GM19324 (cell line): ENCODE measurements at regions not wholly inside any gene's neighbourhood (a gene's known extent, or its start where the extent isn't known, plus 50 kb on each side); places are given as distances from the start of the nearest gene placed in this dataset.
A peak's percentile ranks its signal among the peaks of the same experiment; 100 is the strongest.

Experiments
- ATAC-seq: cut with Tn5 transposase; IDR thresholded peaks from one replicate; pipeline ENCODE4 v1.9.1; 2021; ENCODE audit warnings: mild to moderate bottlenecking, moderate library complexity; ENCODE audit not compliant: unreplicated experiment, low FRiP score

DNA sequence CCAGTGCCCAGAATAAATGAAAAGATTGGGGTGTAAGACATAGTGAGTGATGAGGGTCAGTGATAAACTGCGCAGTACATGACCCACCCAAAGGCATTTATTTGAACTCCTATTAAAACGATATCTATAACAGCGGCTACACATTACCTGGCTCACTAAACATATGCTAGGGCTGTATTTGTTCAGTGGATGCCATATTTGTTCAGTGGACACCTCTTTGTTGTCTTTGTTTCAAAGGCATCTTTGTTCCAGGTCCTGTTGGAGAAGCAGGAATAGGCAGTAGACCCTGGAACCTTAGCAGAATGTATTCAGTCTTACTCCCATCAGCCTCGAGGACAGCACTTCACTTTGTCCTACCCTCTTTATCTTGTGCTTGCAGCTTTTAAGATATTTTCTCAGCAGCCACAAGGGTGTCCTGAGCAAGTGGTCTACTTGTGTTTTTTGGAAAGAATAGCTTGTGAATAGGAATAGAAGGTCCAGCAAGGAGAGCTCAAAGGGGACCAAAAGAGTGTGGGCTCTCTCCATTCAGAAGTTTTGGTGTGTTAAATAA is 650.8 kb upstream of the FANCL start:
- no peak for ATAC-seq

DNA sequence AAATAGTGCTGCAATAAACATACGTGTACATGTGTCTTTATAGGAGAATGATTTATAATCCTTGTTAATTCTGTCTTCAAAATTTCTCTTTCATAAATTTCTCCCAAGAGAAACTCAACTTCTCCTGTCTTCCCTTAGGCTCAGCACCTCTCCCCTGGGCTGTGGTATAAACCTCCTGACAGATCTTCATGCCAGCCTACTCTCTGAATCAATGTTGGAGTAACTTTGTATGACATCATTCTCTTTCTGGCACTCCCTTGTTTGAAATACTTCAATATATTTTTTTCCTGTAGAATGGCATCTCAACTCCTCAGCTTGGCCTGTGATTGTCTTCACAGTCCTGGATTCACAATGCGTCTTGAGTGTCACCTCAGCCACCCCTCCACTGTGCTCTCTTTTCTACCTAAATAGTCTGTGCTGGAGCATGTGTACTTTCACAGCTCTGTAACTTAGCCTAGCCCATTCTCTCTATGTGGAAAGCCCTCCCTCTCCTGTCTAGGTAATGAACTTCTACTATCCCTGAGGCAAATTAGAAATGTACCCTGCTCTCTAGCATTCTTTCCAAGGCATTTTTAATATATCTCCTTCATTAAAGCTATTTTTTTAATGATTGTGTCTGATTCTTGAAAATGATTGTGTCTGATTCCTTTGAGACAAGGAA is 649.9 kb upstream of the FANCL start:
- no peak for ATAC-seq

DNA sequence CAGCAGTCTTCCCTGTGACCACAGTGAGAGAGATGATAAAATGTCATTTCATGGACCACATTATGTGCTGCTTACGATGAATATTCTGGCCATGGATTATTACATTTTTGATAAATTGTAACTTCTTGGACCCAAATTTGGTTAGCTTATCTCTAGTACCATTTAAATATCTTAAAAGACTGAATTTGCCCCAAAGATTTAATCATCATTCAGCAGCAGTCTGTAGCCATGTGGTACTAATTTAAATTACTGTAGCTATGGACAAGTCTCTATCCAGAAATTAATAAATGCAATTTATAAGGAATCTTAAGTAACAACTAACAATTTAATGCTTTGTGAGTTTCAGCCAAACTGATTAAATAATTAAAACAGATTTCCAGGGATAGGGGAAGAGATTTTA is 644.9 kb upstream of the FANCL start:
- no peak for ATAC-seq

DNA sequence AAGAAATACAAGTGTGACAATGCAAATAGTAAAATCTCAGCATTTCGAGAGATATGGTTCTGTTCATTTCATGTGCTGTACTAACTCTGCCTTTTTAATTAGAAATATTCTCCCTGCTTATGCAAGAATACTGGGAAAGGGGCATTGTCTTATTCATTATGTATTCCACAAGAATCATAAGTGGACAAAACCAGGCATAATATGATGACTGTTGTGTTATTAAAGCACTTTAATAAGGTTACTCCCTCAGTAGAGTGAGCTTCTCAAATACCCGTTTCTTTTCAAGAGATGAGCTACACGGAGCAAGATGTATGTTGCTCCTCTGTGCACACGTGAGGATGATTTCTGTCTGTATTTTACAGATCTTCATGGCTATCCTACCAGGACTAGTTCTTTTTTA is 638.7 kb upstream of the FANCL start:
- ATAC-seq: no peak

DNA sequence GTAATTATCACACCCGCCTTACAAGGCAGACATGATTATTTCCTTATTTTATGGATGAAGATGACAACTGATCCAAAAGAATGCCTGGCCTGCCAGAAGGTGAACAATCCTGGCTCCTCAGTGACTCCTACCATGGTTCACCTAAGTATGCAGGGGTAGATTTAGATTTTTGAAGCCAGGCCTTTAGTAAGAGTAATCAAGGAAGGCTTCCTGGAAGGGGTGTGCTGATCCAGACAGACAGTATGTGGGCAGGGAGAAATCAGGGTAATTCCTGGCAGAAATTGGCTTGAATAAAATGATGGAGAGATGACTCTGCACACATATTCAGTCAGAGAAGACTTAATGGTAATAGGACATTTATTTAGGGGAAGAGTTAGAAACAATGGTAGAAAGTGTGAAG is 637.7 kb upstream of the FANCL start:
- ATAC-seq: no peak

DNA sequence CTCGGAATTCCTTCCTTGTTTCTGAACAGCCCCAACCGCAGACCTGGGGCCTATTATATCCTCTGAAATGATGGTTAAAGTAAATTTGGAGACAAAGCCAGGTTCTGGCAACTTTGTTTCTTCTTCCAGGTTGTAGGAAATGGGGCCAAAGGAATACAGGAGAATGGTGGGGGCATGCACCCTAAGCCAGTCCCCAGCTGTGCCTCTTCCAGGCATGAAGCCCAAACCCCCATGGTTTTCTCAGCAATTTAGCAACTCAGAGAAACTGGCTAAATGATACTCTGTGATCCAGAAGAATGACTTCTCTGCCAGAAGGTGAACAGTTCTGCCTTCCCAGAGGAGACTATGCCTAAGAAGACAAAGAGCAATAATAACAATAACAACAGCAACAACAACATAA is 635.0 kb upstream of the FANCL start:
- ATAC-seq: no peak

DNA sequence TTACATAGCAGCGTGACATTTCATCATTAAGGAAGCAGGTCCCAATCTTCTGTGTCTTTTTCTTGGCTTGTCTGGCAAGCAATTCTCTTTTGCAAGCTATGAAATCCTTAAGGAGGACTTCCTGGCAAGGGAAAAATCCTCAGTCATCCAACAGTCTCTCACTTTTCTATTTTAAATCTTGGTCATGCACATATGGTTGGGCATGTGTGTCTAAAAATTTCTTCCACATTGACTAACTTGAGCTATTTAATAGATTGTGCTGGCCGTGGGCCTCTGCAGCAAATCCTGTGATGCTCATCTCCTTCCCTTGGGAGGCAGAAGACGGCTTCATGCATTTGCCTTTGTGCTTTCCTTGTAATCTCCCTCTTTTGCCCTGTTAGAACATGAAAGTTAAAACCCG is 634.3 kb upstream of the FANCL start:
- ATAC-seq: no peak

DNA sequence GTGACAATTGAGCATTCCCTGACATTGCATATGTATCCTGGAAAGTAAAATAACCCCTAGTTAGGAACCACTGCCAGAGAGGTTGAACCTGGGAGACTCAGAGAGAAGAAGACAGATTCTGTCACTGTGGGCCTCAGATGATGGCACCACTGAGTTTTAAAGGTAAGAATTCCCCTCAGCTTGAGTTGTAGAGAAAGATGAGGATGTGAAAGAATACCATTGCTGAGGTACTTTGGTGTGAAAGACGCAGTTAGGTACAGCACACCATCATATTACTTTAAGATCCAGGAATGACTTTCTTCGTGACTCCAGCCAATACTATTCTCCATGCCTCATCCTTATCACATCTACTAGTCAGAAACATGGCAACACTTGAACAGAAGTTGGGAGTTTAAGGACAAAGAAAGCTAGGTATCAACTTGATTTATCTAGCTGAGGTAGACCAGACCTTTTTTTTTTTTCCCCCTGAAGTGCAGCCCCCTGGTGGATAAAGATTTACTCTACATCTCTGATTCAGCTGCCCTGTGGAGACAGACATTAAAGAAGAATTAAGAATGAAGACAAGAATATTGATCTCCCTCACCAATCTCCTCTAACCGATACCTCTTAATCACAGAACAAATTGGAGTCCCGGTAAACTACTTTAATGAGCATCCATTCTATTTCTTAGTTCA is 630.5 kb upstream of the FANCL start:
- peak; percentile 43 for ATAC-seq

DNA sequence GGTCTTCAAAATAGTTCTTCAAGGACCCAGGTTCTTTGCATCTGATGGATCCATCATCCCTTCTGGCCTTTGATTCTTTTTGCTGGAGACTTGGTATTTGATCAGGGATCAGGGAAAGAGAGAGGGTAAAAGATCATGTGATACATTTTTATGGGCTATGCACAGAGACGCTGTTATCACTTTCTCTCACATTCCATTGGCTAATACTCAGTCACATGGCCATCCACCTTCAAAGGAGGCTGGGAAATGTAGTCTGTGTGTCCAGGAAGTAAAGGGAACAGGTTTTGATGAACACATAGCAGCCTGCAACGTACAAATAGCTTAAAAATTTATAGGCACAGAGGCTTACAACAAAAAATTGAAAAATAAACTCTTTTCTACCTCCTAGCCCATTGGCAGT is 629.6 kb upstream of the FANCL start:
- ATAC-seq: no peak

DNA sequence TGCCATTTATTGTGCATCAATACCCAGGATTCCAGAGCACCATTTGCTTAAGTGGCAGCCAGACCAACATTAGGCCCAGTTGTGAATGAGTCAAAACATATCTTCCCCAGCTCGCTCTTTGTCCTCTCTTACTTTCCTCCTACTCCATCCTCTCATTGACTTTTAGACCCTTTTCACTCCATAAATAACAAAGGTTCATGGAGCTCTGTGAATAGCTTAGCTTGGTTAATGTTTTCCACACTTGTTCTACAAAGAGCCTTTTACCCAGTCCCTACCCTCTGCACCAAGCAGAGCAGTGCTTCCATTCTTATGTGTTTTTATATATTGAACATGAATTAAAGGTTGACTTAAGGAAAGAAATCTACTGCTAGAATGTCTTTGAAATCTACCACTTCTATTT is 625.8 kb upstream of the FANCL start:
- ATAC-seq: no peak

DNA sequence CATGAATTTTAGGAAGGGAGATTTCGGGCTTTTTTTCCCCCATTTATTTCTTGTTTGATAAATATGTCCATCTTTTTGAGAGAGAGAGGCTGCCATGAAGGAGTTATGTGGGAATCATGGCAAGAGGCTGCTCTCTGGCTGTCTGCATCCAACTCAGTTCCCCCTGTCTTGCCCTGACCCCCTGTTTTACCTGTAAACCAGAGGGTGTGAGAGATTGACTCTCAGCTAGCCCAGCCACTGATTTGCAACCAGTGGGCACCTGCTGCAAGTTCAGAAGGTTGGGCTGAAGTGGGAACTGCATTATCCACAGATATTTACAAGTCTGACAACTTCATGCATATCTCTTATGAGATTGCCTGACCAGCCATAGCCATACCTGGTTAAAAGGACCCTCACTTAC is 625.4 kb upstream of the FANCL start:
- no peak for ATAC-seq

DNA sequence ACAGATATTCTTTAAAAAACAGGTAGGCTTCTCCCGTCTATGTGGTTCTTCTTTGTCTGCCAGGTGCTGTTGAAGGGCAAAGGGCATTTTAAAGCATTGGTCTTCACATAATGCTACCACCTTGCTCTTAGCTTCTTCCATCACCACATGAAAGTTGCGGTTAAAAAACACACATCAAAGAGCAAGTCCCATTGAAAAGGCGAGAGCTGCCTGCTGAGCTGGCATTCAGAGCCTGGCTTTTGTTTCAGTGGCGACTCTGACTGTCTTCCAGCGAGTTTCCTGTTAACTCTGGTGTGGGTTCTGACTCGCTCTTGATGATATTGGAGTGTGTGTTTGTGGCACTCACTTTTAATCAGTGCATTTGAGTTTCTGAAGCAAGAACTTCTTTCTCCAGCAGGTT is 624.9 kb upstream of the FANCL start:
- ATAC-seq: no peak

DNA sequence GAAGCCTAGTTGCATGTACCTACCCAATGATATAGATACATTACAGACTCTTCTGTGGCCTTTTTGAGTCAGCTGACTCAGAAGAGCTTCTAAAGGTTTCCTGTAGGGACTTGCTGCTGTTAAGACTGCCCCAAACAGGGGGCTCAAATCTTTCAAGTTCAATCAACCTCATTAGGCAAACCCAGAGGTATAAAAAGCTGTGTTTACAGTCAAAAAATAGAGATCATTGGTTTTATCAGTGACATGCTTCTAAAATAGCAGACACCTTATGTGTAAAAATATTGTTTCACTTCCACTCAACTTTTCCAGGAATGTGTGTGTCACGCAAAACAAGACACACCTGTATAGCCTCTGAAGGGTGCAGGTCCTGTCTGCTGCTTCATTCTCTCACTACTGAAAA is 624.3 kb upstream of the FANCL start:
- peak; percentile 62 for ATAC-seq

DNA sequence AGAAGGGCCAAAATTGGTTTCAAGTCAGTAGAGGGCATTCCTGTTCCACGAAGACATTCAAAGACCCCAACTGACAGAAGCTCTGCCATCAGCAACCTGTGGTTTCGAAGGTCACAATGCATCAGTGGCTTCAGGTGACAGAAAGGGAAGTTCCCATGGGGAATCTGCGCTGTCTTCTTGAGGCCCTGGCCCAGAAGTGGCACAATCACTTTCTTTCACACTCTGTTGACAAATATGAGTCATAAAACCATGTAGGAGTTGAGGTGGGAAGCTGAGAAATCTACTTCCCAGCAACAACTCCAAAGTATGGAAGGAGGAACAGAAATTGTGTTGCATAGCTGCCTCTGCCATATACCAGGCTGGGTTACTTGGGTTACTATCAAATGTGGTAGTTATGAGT is 621.1 kb upstream of the FANCL start:
- ATAC-seq: no peak

DNA sequence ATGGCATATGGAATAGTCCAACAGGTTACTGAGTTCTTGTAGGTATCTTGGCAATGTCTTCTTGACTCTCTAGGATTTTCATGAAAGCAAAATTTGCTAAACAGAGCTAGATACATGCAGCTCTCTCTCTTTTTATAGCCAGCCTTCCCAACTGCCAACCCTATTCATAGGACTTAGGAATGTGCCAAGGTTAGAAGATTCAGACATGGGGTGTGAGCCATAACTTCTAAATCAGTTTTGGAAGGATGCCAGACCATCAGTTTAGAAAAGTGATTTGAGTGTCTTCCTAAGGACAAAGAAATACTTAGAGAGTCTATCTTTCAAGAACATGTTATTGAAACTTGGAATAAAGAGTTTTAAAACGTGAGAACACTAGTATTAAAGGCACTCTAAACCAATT is 619.5 kb upstream of the FANCL start:
- ATAC-seq: no peak

DNA sequence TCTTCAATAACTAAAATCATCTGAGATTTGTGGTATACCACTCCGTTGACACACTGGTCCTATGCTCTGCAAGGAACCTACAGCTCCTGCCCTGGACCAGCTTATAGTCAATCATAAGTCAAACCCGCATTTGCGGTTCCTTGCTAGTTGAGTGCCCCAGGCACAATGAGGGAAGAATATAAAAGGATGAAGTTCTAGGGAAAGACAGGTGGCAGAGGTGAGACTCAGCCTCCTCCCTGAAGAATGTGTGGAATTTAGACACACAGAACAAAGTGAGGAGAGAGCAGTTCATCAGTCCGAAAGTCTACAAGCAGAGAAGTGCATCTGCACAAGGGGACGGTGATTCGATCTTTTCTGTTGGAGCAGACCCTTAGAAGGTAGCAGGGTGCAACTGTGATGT is 615.0 kb upstream of the FANCL start:
- ATAC-seq: no peak

DNA sequence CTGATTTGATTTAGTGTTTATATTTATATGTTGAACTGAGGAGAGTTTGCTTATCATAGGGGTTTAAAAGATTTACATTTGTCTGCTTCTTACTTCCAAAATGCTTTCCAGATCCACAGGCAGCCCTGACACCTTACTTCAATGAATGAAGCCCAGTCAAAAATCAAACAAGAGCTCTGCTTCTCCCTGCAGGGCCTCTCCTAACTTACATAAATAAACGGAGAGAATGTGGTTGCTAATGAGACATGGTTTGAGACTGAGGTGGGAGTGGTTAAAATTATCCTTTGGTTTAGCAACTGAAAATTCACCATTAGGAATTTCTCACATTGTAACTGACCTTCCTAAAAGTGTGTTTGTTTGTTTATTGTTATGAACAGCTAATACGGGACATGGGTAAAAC is 612.3 kb upstream of the FANCL start:
- no peak for ATAC-seq

DNA sequence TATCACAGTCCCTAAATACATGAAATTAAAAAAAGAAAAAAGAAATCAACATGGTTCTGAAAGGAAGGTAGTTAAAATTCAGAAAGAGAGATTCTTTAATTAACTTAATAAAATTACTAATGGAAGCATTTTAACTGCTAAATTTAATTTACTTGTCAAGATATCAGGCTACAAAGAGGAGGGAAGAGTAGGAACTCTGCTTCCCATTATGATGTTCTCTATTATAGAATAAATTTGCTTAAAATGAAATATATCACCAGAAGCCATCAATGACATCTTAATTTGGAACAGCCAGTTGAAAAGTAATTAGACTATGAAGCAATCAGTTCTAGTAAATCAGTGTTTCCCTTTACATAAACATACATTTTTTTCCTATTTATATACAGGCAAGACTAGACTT is 611.8 kb upstream of the FANCL start:
- no peak for ATAC-seq

DNA sequence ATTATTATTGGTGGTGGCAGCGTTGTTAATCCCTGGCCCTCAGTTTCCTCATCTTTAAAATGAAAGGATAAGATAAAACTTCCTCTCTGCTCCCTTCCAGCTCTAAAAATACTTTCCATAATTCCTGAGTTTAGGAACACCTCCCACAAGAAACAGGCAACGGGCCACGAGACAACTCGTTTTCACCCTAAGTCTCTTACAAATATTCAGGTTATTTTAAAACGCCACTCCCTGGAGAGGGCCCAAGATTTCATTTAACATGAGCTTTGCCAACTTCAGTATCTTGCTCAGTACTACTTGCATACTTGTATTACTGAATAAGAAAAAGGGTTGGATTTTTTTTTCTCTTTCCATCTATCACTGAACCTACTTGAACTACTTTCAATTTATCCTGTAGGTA is 611.1 kb upstream of the FANCL start:
- ATAC-seq: no peak

DNA sequence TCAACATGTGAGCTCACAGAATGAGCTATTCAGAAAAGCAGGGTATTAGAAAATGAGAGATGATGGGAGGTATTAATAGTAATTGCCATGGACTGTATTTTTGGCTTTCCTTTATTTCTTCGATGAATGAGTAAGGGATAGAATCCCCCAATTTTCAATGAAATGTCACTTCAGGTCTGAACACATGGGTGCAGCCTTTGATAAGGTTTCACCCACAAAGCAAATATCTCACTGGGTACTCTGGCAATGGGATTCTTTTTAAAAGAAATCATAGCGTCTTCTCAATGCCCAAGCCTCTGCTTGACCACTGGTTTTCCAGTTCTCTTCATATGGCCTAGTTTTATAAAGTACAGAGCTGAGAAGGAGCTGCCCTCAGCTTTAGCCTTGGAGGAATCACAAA is 610.5 kb upstream of the FANCL start:
- ATAC-seq: no peak

DNA sequence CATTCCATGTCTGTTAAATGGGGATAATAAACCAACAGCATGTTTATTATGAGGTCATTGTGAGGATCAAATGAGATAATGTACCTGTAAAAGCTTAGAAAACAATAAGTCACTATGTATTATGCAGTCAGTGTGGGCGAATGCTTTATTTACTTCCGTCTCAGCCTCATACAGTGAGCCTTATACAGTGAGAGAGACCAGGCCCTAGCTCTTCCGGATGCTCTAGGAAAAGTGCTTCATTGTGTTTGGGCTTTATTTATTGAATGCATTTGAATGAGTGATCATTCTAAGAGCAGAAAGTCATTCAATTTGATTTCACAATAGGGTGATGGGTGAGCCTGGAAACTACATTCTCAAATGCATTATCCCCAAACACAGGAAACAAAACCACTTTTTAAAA is 603.9 kb upstream of the FANCL start:
- ATAC-seq: no peak

DNA sequence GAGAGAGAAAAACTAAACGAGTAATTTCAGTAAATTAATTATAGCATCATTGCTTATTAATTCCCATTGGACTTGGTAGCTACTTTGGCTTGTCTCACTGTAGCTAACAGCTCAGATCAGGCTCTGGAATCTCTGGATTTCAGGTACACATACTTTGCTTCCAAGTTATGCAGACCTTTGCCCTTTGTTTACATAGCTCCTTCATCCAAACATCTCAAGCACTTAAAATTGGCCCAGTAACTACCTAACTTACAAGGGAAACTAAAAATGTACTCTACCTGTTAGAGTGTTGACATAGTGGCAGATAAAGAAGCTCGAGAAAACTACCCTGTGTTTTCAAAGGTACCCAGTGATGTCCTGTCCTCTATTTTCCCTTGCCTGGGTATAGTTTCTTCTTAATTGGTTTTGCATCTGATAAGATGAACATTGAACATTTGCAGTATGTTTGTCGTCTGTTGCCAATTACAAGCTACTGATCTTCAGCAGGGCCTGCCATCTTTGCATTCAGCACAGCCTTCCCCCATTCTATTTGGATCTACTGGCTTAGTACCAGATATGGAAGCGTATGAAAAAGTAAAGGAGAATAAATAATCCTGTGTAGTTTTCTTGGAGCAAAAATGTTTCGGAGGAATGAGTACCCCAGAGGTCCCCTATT is 601.5 kb upstream of the FANCL start:
- no peak for ATAC-seq
